NCI-H1092 (cell line): ENCODE measurements at regions not wholly inside any gene's neighbourhood (a gene's known extent, or its start where the extent isn't known, plus 50 kb on each side); places are given as distances from the start of the nearest gene placed in this dataset.

Experiments used
- DNase-seq: peaks from one replicate; lab custom pipeline; 2025; lab: John Stamatoyannopoulos, UW

GRCh38 chr7:46572691-46573090 is 651.6 kb upstream of the IGFBP3 start:
- no peak for DNase-seq

- no peak for DNase-seq
These were observed 650.9 kb upstream of the IGFBP3 start for GRCh38 chr7:46571996-46572395.

- no peak for DNase-seq
These were observed 648.0 kb upstream of the IGFBP3 start for GRCh38 chr7:46569133-46569465.

- DNase-seq, result no peak
These were observed 647.5 kb upstream of the IGFBP3 start for GRCh38 chr7:46568420-46569132.

DNA sequence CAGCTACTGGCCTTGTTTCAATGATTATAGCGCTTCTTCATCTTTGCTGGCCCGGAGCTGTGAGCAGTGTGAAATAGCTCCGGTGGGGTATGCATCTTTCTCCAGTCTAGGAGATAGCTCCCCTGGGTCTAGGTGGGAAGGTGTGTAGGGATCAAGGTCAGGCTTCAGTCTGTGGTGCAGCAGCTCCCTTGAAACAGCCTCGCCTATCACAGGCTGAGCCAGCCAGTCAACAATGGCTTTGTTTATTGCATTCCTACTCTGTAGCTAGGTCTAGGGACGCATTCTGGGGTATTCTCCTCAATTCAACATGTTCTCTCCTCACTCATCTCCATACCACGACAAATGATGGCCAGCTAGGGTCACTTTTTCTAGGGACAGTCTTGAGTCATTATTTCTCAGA is 646.8 kb upstream of the IGFBP3 start:
- DNase-seq, result no peak

- DNase-seq, result no peak
These were observed 645.2 kb upstream of the IGFBP3 start for GRCh38 chr7:46566097-46566774.

DNA sequence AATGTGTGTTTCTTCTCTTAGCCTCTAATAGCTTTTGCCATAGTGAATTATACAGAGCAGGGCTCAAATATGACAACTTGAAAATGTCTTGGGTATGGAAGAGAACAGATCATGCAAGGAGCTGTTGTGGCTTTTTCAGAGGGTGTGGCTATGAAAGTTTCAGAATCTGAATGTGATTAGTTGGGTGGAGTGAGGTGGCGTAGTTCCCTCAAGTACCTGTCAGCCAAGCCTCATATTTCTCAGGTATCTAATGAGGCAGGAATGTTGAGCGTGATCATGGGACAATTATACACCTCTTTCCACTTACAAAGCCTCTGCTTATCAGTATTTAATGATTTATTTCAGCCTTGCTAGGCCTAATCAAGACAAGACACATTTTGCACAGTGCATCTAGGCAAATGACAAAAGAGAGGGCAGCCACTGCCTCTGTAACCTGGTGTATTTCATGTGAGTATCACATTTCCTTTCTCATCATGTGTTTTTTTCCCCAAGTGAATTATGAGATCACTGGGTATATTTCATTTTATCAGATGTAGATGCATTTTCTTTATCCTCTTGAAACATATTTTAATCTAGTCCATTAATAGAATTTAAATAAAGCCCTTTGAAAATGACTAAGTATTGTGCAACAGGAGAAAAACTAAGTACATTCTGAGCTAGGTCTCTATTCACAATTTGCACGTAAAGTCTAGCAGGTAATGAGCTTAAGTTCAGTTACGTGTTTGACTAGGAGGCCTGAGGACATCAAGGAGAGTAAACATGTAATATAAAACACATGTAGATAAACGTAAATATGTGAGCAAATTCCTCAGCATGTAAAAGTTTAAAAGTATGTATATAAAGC is 644.4 kb upstream of the IGFBP3 start:
- DNase-seq, result no peak

DNA sequence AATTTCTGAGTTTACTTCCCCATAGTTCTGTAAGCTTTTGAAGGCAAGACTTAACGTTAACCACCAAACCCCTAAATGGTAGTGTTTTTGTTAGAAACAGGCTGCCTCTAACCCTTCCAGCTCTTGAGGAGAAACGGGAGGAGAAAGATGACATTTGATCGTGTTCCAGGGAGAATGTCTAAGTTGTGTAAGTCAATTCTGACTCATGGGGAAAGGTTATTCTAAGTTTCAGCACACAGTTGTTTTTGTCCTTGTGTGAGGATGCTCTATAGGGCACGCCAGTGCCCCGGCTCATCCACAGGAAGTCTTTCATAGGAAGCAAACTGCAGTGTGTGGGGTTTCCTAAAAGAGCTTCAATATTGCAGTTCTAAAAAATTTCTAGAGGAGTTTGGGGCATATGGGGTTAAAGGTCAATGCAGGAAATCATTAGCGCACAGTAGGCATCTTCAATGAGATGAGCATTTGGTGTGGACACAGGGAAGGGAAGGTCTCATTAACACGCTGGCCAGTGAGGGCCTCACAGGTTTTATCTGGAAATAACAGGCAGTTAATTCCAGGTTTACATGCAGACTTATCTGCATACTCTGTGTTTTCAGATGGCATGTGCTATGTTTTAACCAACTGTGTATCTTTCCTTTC is 638.2 kb upstream of the IGFBP3 start:
- no peak for DNase-seq

DNA sequence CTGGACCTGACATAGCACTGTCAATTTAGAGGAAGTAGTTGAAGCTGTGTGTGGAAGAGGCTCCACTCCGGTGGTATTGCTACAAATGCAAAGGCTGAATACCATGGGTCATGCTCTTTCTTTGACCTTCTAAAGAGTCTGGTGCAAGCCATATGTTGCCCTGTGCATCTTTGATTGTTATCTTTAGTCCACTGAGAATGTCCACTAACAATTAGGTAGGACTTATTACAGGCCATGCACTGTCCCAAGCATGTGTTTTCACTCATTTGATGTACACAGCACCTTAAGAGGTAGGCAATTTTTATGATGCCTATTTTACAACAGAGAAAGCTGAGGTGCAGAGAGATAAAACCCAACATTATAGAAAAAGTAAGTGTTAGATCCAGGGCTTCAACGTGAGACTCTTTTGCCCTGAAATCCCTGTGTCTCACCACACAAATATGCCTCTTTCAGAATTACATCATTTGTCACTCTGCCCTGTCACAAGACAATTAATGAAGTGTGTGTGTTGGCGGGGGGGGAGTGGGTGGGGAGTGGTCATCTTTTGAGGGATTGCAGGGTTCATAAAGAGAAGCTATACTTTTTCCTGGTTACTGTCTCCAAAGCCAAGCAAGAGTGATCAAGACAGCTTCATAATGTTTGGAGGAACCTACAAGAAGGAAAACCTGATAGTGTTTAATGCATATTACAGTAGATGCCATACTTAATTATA is 637.6 kb upstream of the IGFBP3 start:
- DNase-seq, result no peak

DNA sequence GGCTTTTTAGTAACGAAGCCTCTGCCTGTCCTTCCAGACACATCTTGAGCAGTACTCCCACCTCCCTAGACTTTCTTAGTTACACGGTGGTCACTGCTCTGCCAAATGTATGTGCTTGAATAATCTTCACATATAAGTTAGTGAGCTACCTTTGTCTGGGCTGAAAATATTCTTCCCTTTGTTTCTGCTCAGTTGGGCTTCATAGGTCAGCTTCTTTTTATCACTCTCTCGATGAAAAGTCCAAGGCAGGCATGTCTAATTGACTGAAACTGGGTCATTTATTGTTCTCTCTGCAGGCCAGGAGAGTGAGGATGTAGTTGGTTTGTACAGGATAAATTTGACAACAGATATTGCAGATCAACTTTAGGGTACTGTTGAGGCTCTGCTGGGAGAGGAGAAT is 636.7 kb upstream of the IGFBP3 start:
- no peak for DNase-seq

- no peak for DNase-seq
These were observed 636.2 kb upstream of the IGFBP3 start for GRCh38 chr7:46557295-46557711.

- DNase-seq, result no peak
These were observed 633.8 kb upstream of the IGFBP3 start for GRCh38 chr7:46554688-46555422.

DNA sequence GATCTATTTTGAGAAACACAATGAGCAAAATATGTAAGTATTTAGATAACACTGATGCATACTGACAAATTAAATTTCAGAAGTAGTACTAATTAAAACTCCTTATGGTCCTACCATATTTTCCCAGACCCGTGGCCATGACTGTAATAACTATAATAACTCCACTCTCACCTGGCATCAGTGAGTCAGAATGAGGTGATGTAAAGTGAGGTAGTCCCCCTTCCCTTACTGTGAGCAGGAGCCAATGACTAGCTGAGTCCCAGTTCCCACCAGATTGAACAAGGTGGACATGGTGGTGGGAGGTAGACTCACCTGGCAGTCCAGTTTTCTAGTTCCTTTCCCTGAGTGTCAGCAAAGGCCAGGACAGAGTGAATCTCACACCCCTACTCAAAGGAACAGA is 630.5 kb upstream of the IGFBP3 start:
- no peak for DNase-seq

DNA sequence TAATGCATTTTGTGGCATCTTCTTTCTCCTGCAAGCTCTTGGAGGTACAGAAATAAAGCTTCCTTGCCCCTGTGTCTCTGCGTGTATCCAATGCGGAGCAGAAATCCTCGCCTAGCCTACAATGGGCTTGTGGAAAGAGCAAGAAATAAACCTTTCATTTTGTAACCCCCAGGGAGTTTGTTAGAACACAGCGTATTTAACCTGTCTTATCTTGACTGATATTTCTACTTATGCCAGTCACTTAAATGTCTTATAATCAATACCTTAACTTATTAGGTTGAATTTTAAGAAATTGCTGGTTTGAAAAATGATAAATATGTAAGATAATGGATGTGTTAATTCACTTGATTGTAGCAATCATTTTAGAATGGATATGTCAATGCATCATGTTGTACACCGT is 629.8 kb upstream of the IGFBP3 start:
- no peak for DNase-seq

DNA sequence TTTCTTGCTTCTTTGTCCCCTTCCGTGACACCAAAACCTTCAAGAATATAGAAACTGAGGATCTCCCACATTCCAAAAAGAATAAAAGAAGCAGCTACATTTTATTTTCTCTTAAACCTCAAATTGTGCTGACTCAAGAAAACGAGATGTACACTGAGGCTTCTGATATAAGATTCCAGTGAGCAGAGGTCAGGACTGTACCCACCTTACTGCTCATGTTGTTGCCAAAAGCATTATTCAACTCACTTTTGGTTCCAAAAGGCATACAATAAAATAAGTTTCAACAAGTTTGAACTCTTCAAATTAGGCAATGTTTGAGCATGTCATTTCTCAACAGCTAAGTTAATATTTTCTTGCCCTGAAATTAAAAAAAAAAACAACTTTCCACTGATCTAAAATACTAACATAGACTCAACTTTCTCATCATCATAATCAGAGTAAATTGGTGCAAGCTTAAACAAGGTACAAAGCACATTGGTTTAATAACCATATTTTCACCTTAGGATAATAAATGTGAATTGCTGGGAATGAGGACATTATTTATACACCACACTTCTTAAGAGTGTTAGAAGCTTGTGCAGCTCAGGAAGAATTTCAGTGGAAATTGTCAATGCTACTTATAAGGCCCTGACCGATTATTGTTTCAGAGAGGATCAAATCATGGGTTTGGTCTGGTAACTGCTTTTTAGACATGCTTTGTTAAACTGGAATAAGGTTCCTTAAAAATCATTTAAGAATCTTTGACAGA is 629.0 kb upstream of the IGFBP3 start:
- DNase-seq, result no peak

- no peak for DNase-seq
These were observed 628.3 kb upstream of the IGFBP3 start for GRCh38 chr7:46549347-46549746.

DNA sequence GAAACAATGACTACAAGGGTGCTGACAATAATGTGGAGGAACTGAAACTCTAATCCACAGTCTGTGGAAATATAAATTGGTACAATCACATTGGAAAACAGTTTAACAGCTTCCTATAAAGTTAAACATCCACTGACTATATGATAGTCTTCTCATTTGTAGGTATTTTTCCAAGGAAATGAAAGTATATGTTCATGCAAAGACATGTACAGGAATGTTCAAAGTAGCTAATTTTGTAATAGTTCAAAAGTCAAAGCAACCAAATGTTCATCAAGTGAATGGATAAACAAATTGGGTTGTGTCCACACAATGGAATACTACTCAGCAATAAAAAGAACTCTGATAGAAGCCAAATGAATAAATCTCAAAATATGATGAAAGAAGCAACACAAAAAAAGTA is 626.0 kb upstream of the IGFBP3 start:
- no peak for DNase-seq

GRCh38 chr7:46545790-46546189 is 624.7 kb upstream of the IGFBP3 start:
- no peak for DNase-seq

DNA sequence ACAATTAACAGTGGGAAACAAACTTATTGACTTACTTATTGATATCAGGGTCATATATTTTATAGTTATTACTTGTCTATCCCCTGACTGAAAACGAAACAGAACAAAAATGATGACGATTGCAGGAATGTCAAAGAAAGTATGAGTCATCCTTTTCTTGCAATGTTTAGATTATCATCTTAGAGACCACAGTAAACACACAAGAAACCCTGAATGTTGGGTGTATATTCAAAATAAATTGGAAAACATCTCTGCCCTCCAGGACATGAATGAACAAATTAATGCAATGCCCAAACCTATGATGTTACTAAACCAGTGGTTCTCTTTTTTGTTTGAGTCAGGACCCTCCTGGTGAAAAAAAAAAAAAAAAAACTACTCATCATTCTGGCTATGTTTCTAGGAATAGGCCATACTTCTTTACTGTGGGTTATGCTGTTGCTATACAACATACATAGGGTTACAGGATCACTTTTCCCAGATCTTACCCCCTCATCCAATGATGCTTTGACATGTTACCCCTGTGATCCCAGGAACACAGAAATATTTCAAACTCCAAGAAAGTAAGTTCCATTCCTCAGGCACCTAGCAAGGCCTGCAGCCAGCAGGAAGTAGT is 623.4 kb upstream of the IGFBP3 start:
- DNase-seq, result no peak

GRCh38 chr7:46542076-46542475 is 621.0 kb upstream of the IGFBP3 start:
- no peak for DNase-seq
